Liver (tissue), 8 donors: ENCODE measurements at regions not wholly inside any gene's neighbourhood (a gene's known extent, or its start where the extent isn't known, plus 50 kb on each side); places are given as distances from the start of the nearest gene placed in this dataset.

ENCODE experiments used
- DNase-seq: peaks from one replicate; pipeline ENCODE4 v3.0.0-alpha.2; 2017; ENCODE audit warnings: low spot score
- H3K27ac ChIP-seq, 2 donors: one replicate each; pipeline ENCODE4 v1.7.0; 2013; ENCODE audit warnings: inconsistent platforms in 2 of 2, low read length in 2 of 2, control low read depth in 1 of 2, low read depth in 1 of 2, mild to moderate bottlenecking in 1 of 2
- H3K27me3 ChIP-seq, 4 donors: one replicate each; pipeline versions ENCODE4 v1.6.1 to v1.7.0; 2013; ENCODE audit warnings: low read length in 3 of 4, inconsistent platforms in 1 of 4, mild to moderate bottlenecking in 1 of 4, moderate library complexity in 1 of 4; ENCODE audit not compliant: control insufficient read depth in 4 of 4, insufficient read depth in 4 of 4
- H3K36me3 ChIP-seq, 4 donors: one replicate each; pipeline versions ENCODE4 v1.6.1 to v1.7.0; 2013; ENCODE audit warnings: low read length in 3 of 4, mild to moderate bottlenecking in 3 of 4, low read depth in 1 of 4, moderate library complexity in 1 of 4; ENCODE audit not compliant: control insufficient read depth in 4 of 4, insufficient read depth in 3 of 4
- H3K4me1 ChIP-seq, 4 donors: one replicate each; pipeline versions ENCODE4 v1.6.1 to v1.7.0; 2013; ENCODE audit warnings: low read length in 3 of 4, mild to moderate bottlenecking in 3 of 4, moderate library complexity in 1 of 4; ENCODE audit not compliant: control insufficient read depth in 4 of 4, insufficient read depth in 4 of 4
- H3K4me3 ChIP-seq, 3 donors: one replicate each; pipeline versions ENCODE4 v1.6.1 to v1.7.0; 2013; ENCODE audit warnings: low read length in 3 of 3, control low read depth in 1 of 3, low read depth in 1 of 3, mild to moderate bottlenecking in 1 of 3
- H3K9ac ChIP-seq, 2 donors: one replicate each; pipeline ENCODE4 v1.7.0; 2013; ENCODE audit warnings: low read length in 2 of 2, mild to moderate bottlenecking in 2 of 2, moderate library complexity in 2 of 2, control low read depth in 1 of 2, low read depth in 1 of 2
- H3K9me3 ChIP-seq, 4 donors: one replicate each; pipeline versions ENCODE4 v1.6.1 to v1.7.0; 2013; ENCODE audit warnings: low read length in 3 of 4; ENCODE audit not compliant: control insufficient read depth in 4 of 4
- EGR1 ChIP-seq, 2 donors: IDR thresholded peaks; 2 replicates each; pipeline ENCODE4 v1.6.1; 2016 to 2018; ENCODE audit warnings: antibody characterized with exemption in 2 of 2, low read depth in 2 of 2
- FOXA2 ChIP-seq: IDR thresholded peaks from 2 replicates; pipeline ENCODE4 v1.6.1; 2016; ENCODE audit warnings: antibody characterized with exemption
- GABPA ChIP-seq, 2 donors: IDR thresholded peaks in 1 of 2; conservative IDR thresholded peaks in 1 of 2; 2 replicates each; pipeline ENCODE4 v1.6.1; 2016; ENCODE audit warnings: antibody characterized with exemption in 2 of 2, mild to moderate bottlenecking in 1 of 2, moderate library complexity in 1 of 2
- HNF4A ChIP-seq, 2 donors: conservative IDR thresholded peaks; 2 replicates each; pipeline ENCODE4 v1.6.1; 2016; ENCODE audit warnings: antibody characterized with exemption in 2 of 2, mild to moderate bottlenecking in 2 of 2
- JUND ChIP-seq, 2 donors: IDR thresholded peaks; 2 replicates each; pipeline ENCODE4 v1.6.1; 2016; ENCODE audit warnings: antibody characterized with exemption in 2 of 2
- NR2F2 ChIP-seq: IDR thresholded peaks from 2 replicates; pipeline ENCODE4 v1.6.1; 2016; ENCODE audit warnings: antibody characterized with exemption
- RAD21 ChIP-seq, 2 donors: IDR thresholded peaks; 2 replicates each; pipeline ENCODE4 v1.6.1; 2016; ENCODE audit warnings: antibody characterized with exemption in 2 of 2, mild to moderate bottlenecking in 2 of 2
- SP1 ChIP-seq: IDR thresholded peaks from 2 replicates; pipeline ENCODE4 v1.6.1; 2018; ENCODE audit warnings: antibody characterized with exemption, mild to moderate bottlenecking
- TAF1 ChIP-seq: conservative IDR thresholded peaks from 2 replicates; pipeline ENCODE4 v1.6.1; 2016; ENCODE audit warnings: antibody characterized with exemption, mild to moderate bottlenecking
- YY1 ChIP-seq: IDR thresholded peaks from 2 replicates; pipeline ENCODE4 v1.6.1; 2016; ENCODE audit warnings: antibody characterized with exemption, mild to moderate bottlenecking
- WGBS: extraction: QIAGEN DNeasy Blood & Tissue Kit; methylation state at CpG from one replicate; pipeline ENCODE4 v1.1.7; 2013; 5-methylcytosine and 5-hydroxymethylcytosine counted together
- TF ChIP-seq, protein P1 (sequence below): IDR thresholded peaks from 2 replicates; pipeline ENCODE4 v1.6.1; 2016; ENCODE audit warnings: antibody characterized with exemption, mild to moderate bottlenecking
- TF ChIP-seq, protein P2 (sequence below): IDR thresholded peaks from 2 replicates; pipeline ENCODE4 v1.6.1; 2016; ENCODE audit warnings: antibody characterized with exemption
- TF ChIP-seq, protein P3 (sequence below): IDR thresholded peaks from 2 replicates; pipeline ENCODE4 v1.6.1; 2016; ENCODE audit warnings: antibody characterized with exemption
- TF ChIP-seq, protein P4 (sequence below): fragments of 150-350 bp; IDR thresholded peaks from 2 replicates; pipeline ENCODE4 v1.5.1; 2017; ENCODE audit warnings: improper control_type of control experiment, low read depth, low read length; ENCODE audit not compliant: missing input control
- TF ChIP-seq, protein P5 (sequence below): IDR thresholded peaks from 2 replicates; pipeline ENCODE4 v1.6.1; 2016; ENCODE audit warnings: antibody characterized with exemption
- donor health status: healthy.
- donor health status: healthy.
- donor health status: healthy.
- donor health status: healthy.
- donor health status: healthy.

DNA sequence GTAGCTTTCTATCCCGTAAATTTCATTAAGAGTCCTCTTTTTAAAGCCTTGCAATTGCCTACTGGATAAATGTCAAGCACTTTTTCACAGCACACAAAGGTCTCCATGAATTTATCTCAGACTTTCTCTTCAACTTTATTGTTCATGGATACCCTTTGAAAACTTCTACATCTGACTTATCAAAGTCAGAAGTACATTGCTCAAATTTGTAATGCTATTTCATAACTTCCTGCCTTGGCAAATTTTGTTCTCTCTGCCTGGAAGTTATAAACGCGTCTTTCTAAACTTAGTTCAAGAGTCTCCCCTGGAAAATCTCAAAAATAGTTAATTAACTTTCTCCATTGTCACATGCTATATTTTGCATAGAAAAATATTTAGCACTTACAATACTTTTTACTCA is 55.9 kb upstream of the RERGL start:
- Histone ChIP-seq H3K27me3 (no peaks in the 10 kb centered on the region), H3K36me3 (no peaks in the 10 kb centered on the region), H3K4me3 (no peak overlapping the region), H3K27ac (peak overlapping the region; percentile 42 to 72), H3K4me1 (peaks cover 0 to 16% (median 10%) of the 10 kb centered on the region in 4 donors), H3K9ac (no peak overlapping the region), H3K9me3 (no peaks in the 10 kb centered on the region)
- no peak for DNase-seq
- 40% methylated on average over 3 of the region's 3 CpGs for WGBS
- TF ChIP-seq, protein P1, sequence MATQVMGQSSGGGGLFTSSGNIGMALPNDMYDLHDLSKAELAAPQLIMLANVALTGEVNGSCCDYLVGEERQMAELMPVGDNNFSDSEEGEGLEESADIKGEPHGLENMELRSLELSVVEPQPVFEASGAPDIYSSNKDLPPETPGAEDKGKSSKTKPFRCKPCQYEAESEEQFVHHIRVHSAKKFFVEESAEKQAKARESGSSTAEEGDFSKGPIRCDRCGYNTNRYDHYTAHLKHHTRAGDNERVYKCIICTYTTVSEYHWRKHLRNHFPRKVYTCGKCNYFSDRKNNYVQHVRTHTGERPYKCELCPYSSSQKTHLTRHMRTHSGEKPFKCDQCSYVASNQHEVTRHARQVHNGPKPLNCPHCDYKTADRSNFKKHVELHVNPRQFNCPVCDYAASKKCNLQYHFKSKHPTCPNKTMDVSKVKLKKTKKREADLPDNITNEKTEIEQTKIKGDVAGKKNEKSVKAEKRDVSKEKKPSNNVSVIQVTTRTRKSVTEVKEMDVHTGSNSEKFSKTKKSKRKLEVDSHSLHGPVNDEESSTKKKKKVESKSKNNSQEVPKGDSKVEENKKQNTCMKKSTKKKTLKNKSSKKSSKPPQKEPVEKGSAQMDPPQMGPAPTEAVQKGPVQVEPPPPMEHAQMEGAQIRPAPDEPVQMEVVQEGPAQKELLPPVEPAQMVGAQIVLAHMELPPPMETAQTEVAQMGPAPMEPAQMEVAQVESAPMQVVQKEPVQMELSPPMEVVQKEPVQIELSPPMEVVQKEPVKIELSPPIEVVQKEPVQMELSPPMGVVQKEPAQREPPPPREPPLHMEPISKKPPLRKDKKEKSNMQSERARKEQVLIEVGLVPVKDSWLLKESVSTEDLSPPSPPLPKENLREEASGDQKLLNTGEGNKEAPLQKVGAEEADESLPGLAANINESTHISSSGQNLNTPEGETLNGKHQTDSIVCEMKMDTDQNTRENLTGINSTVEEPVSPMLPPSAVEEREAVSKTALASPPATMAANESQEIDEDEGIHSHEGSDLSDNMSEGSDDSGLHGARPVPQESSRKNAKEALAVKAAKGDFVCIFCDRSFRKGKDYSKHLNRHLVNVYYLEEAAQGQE: no peak
- peak; percentile 9 for TF ChIP-seq SP1
- TF ChIP-seq GABPA (IDR thresholded peaks at IDR 0.05 in 1 of 2, conservative IDR thresholded peaks at IDR 0.05 in 1 of 2): peak in 1 of 2 donors; percentile 35

DNA sequence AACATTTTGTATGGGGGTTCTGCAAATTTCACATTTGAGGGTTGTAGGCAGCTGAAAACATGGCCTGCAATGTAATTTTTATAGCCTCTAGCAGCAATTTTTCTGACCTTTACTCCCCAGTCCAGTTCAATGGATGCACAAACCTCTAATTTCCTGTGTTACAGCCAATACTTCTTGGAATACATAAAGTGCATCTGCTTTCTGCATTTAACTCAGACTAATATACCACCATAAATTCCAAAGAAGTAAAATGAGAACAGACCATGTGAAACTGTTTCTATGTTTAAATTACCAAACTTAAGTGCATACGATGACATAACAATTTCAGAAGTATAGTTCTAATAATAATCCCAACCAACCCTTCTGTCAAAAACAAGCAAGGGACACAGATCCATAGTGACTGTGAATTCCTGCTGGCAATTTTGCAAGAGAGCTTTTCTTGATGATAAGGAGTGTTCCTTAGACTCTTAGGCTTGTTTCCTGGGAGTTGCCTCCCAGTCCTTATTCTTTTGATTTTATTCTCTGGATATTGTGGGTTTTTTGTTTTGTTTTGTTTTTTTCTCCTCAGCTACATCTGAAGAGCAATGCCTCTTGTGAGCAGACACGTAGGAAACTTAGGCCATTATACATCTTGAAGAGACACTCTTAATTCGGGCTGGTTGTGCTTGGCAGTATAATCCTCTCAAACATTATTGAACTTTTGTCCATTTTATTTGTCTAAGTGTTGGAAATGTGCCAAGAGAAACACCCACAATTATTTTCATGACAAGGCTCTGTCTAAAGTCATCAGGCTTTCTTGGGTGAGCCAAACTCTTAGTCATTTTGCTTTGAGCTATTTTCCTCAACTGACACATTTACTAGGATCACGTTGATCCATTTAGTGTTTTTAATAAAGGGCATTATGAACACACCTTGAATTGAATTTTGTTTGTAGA is 51.3 kb upstream of the RERGL start:
- no peaks in the 10 kb centered on the region for H3K9me3 ChIP-seq
- no peak overlapping the region for H3K4me3 ChIP-seq
- DNase-seq: no peak
- H3K9ac ChIP-seq: no peak overlapping the region
- peaks cover 1 to 15% (median 8%) of the 10 kb centered on the region in 4 donors for H3K4me1 ChIP-seq
- no peaks in the 10 kb centered on the region for H3K27me3 ChIP-seq
- no peak for TF ChIP-seq TAF1
- no peak for TF ChIP-seq JUND (IDR thresholded peaks at IDR 0.05)
- peak in 1 of 2 donors; percentile 7 for TF ChIP-seq RAD21 (IDR thresholded peaks at IDR 0.05)
- TF ChIP-seq NR2F2: no peak
- TF ChIP-seq HNF4A (conservative IDR thresholded peaks at IDR 0.05): peak; percentile 58 to 66
- TF ChIP-seq FOXA2: no peak
- TF ChIP-seq YY1: no peak
- TF ChIP-seq, protein P2, sequence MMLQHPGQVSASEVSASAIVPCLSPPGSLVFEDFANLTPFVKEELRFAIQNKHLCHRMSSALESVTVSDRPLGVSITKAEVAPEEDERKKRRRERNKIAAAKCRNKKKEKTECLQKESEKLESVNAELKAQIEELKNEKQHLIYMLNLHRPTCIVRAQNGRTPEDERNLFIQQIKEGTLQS: no peak
- TF ChIP-seq GABPA (IDR thresholded peaks at IDR 0.05 in 1 of 2, conservative IDR thresholded peaks at IDR 0.05 in 1 of 2): no peak
- TF ChIP-seq, protein P1: no peak
- TF ChIP-seq, protein P3, sequence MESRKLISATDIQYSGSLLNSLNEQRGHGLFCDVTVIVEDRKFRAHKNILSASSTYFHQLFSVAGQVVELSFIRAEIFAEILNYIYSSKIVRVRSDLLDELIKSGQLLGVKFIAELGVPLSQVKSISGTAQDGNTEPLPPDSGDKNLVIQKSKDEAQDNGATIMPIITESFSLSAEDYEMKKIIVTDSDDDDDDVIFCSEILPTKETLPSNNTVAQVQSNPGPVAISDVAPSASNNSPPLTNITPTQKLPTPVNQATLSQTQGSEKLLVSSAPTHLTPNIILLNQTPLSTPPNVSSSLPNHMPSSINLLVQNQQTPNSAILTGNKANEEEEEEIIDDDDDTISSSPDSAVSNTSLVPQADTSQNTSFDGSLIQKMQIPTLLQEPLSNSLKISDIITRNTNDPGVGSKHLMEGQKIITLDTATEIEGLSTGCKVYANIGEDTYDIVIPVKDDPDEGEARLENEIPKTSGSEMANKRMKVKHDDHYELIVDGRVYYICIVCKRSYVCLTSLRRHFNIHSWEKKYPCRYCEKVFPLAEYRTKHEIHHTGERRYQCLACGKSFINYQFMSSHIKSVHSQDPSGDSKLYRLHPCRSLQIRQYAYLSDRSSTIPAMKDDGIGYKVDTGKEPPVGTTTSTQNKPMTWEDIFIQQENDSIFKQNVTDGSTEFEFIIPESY: no peak
- TF ChIP-seq, protein P4, sequence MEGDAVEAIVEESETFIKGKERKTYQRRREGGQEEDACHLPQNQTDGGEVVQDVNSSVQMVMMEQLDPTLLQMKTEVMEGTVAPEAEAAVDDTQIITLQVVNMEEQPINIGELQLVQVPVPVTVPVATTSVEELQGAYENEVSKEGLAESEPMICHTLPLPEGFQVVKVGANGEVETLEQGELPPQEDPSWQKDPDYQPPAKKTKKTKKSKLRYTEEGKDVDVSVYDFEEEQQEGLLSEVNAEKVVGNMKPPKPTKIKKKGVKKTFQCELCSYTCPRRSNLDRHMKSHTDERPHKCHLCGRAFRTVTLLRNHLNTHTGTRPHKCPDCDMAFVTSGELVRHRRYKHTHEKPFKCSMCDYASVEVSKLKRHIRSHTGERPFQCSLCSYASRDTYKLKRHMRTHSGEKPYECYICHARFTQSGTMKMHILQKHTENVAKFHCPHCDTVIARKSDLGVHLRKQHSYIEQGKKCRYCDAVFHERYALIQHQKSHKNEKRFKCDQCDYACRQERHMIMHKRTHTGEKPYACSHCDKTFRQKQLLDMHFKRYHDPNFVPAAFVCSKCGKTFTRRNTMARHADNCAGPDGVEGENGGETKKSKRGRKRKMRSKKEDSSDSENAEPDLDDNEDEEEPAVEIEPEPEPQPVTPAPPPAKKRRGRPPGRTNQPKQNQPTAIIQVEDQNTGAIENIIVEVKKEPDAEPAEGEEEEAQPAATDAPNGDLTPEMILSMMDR: no peak
- TF ChIP-seq, protein P5, sequence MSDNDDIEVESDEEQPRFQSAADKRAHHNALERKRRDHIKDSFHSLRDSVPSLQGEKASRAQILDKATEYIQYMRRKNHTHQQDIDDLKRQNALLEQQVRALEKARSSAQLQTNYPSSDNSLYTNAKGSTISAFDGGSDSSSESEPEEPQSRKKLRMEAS: no peak
- no peak for TF ChIP-seq EGR1 (IDR thresholded peaks at IDR 0.05; ENCODE audit: low read depth in 2 of 2)
- 67% methylated on average over 4 of the region's 4 CpGs for WGBS
- H3K36me3 ChIP-seq: no peaks in the 10 kb centered on the region
- no peak overlapping the region for H3K27ac ChIP-seq
